ENCODE measurements at regions not wholly inside any gene's neighbourhood (a gene's known extent, or its start where the extent isn't known, plus 50 kb on each side); places are given as distances from the start of the nearest gene placed in this dataset.

DNA sequence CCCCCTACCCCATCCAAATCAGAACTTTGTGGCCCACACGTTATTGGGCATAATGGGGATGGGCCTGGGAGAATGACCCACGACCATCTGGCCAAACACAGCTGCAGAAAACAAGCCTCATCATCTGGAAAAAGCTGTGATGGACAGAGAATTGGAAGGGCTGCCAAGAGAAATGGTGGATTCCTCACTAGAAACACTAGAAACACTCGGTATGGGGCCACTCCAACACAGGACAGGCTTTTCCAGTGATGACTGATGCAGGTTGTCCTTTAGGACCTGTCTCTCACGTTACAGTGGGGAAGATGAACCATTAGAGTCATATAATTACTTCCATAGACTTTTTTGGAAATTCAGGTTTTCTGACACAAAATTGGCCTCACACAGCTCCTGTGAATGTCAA lies 172.4 kb upstream of the TARS1 start:
- H3K9me3 ChIP-seq (ENCODE audit: low read length): peaks cover 11% of the 10 kb centered on the region
- 0% methylated on average over 4 of the region's 4 CpGs for WGBS (ENCODE audit: low lambda C conversion rate)
- ATAC-seq (no peak), DNase-seq (ENCODE audit: low spot score) (no peak), FAIRE-seq (no peak)
- H3K4me3 ChIP-seq (replicated peaks in 1 of 3; ENCODE audit: insufficient read depth in 1 of 3, low read depth in 2 of 3, low read length in 3 of 3): no peak overlapping the region
- ChIA-PET POLR2A (no interaction called here), CTCF (ENCODE audit: low intra/inter-chr PET ratio, low total read pairs) (no interaction called here)
- intact Hi-C loops (cut with micrococcal nuclease; ENCODE audit: unreplicated experiment): no loop called here
- H3K27me3 ChIP-seq (ENCODE audit: control insufficient read depth in 1 of 2, insufficient read depth in 2 of 2, low read length in 2 of 2): no peaks in the 10 kb centered on the region
- H2AFZ ChIP-seq (ENCODE audit: low read length): no peak overlapping the region
- no peak overlapping the region for H3K4me2 ChIP-seq (ENCODE audit: low read depth, low read length)
- no peak overlapping the region for H3K27ac ChIP-seq (ENCODE audit: extremely low read length, insufficient read depth, low read length)
- H3K9ac ChIP-seq (ENCODE audit: insufficient read depth, low read depth, low read length): no peak overlapping the region
- TF ChIP-seq ADNP (CRISPR knock-in tag; IDR thresholded peaks at IDR 0.05) (no peak), CENPT (CRISPR knock-in tag; IDR thresholded peaks at IDR 0.05; ENCODE audit: low read depth) (no peak)
- H4K20me1 ChIP-seq (ENCODE audit: insufficient read depth, low read length): no peaks in the 10 kb centered on the region
- H3K4me1 ChIP-seq (ENCODE audit: insufficient read depth, low read length): no peaks in the 10 kb centered on the region
- no TSS peak for BruUV-seq (replicated peaks)
- in situ Hi-C loops (cut with HindIII; ENCODE audit: extremely low pct_ligation_motif_present, low pct_unique_long_range_greater_than_20kb): no loop called here
- H3K36me3 ChIP-seq (replicated peaks in 1 of 2; ENCODE audit: control insufficient read depth in 1 of 2, insufficient read depth in 2 of 2, low read length in 2 of 2): no peaks in the 10 kb centered on the region
- H3K79me2 ChIP-seq (ENCODE audit: insufficient read depth, low read length): no peaks in the 10 kb centered on the region

DNA sequence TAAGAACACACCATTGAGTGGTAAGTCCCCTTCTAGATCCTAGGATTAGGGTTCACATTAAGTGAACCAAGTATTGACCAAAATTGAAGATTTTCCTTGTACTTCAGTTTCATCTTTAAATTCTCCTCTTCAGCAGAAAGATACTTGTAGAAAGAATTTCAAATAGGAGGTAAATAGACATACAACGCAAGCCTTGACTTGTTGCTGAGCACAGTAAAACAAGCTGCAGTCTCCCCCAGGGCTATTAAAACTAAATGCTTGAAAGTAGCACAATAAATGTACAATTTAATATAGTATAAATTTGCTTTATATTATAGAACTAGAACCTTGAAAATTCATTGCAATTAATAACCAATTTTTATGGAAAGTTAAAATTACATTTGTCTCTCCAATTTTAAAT lies 170.1 kb upstream of the TARS1 start:
- FAIRE-seq (no peak), ATAC-seq (no peak), DNase-seq (ENCODE audit: low spot score) (no peak)
- H3K79me2 ChIP-seq (ENCODE audit: insufficient read depth, low read length): no peaks in the 10 kb centered on the region
- H3K4me2 ChIP-seq (ENCODE audit: low read depth, low read length): no peak overlapping the region
- CTCF ChIA-PET (ENCODE audit: low intra/inter-chr PET ratio, low total read pairs): no interaction called here
- H3K4me3 ChIP-seq (replicated peaks in 1 of 3; ENCODE audit: insufficient read depth in 1 of 3, low read depth in 2 of 3, low read length in 3 of 3): no peak overlapping the region
- in situ Hi-C loops (cut with HindIII; ENCODE audit: extremely low pct_ligation_motif_present, low pct_unique_long_range_greater_than_20kb): no loop called here
- H2AFZ ChIP-seq (ENCODE audit: low read length): no peak overlapping the region
- H3K36me3 ChIP-seq (replicated peaks in 1 of 2; ENCODE audit: control insufficient read depth in 1 of 2, insufficient read depth in 2 of 2, low read length in 2 of 2): no peaks in the 10 kb centered on the region
- no peaks in the 10 kb centered on the region for H3K9me3 ChIP-seq (ENCODE audit: low read length)
- intact Hi-C loops (cut with micrococcal nuclease; ENCODE audit: unreplicated experiment): no loop called here
- no peak overlapping the region for H3K27ac ChIP-seq (ENCODE audit: extremely low read length, insufficient read depth, low read length)
- BruUV-seq (replicated peaks): no TSS peak
- POLR2A ChIA-PET: no interaction called here
- no peaks in the 10 kb centered on the region for H3K4me1 ChIP-seq (ENCODE audit: insufficient read depth, low read length)
- no peak for TF ChIP-seq ZNF619 (CRISPR knock-in tag; IDR thresholded peaks at IDR 0.05)
- no peak for TF ChIP-seq DNMT3B (CRISPR knock-in tag; conservative IDR thresholded peaks at IDR 0.05)
- no peaks in the 10 kb centered on the region for H3K27me3 ChIP-seq (ENCODE audit: control insufficient read depth in 1 of 2, insufficient read depth in 2 of 2, low read length in 2 of 2)
- 0% methylated on average over 1 of the region's 1 CpG for WGBS (ENCODE audit: low lambda C conversion rate)
- no peak overlapping the region for H3K9ac ChIP-seq (ENCODE audit: insufficient read depth, low read depth, low read length)
- no peaks in the 10 kb centered on the region for H4K20me1 ChIP-seq (ENCODE audit: insufficient read depth, low read length)

DNA sequence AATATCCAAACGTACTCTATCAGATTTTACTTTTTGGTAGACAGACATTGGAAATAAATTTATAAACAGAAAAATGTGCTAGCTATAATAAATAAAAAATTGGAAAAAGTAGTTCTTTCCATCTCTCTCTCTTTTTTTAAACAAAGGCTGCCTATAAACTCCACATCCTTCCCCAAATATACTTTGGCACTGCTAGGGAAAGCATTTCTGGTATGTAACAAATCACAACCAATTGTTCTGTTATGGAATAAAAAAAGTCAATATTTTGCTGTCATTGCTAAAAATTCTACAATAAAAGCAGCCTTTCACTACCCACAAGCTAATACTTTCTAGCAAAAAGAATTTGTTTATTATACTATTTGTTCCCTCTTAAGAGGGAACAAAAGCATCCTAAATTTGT lies 169.2 kb upstream of the TARS1 start:
- Histone ChIP-seq H3K79me2 (ENCODE audit: insufficient read depth, low read length) (no peaks in the 10 kb centered on the region), H3K27me3 (ENCODE audit: control insufficient read depth in 1 of 2, insufficient read depth in 2 of 2, low read length in 2 of 2) (no peaks in the 10 kb centered on the region), H3K9me3 (ENCODE audit: low read length) (no peaks in the 10 kb centered on the region), H3K4me1 (ENCODE audit: insufficient read depth, low read length) (no peaks in the 10 kb centered on the region), H2AFZ (ENCODE audit: low read length) (no peak overlapping the region), H3K9ac (ENCODE audit: insufficient read depth, low read depth, low read length) (no peak overlapping the region), H3K36me3 (replicated peaks in 1 of 2; ENCODE audit: control insufficient read depth in 1 of 2, insufficient read depth in 2 of 2, low read length in 2 of 2) (no peaks in the 10 kb centered on the region), H4K20me1 (ENCODE audit: insufficient read depth, low read length) (no peaks in the 10 kb centered on the region), H3K4me3 (replicated peaks in 1 of 3; ENCODE audit: insufficient read depth in 1 of 3, low read depth in 2 of 3, low read length in 3 of 3) (no peak overlapping the region), H3K4me2 (ENCODE audit: low read depth, low read length) (no peak overlapping the region), H3K27ac (ENCODE audit: extremely low read length, insufficient read depth, low read length) (no peak overlapping the region)
- intact Hi-C loops (cut with micrococcal nuclease; ENCODE audit: unreplicated experiment): no loop called here
- FAIRE-seq (no peak), DNase-seq (ENCODE audit: low spot score) (no peak), ATAC-seq (no peak)
- in situ Hi-C loops (cut with HindIII; ENCODE audit: extremely low pct_ligation_motif_present, low pct_unique_long_range_greater_than_20kb): no loop called here
- BruUV-seq (replicated peaks): no TSS peak
- 2% methylated on average over 1 of the region's 1 CpG for WGBS (ENCODE audit: low lambda C conversion rate)
- POLR2A ChIA-PET: no interaction called here
- CTCF ChIA-PET (ENCODE audit: low intra/inter-chr PET ratio, low total read pairs): no interaction called here
- TF ChIP-seq RAD21 (CRISPR knock-in tag; IDR thresholded peaks at IDR 0.05) (no peak), JUNB (CRISPR knock-in tag; IDR thresholded peaks at IDR 0.05; ENCODE audit: borderline replicate concordance) (no peak), CREM (IDR thresholded peaks at IDR 0.05) (no peak), CREM (CRISPR knock-in tag; IDR thresholded peaks at IDR 0.05) (no peak), TRIM24 (CRISPR knock-in tag; IDR thresholded peaks at IDR 0.05) (no peak), SKI (IDR thresholded peaks at IDR 0.05; ENCODE audit: partially characterized antibody) (no peak)
